T-helper 1 cell treated with Interleukin-12 subunit alpha and Interleukin-12 subunit beta and Interleukin-4 antibody, amounts not matched to agents 30 μg/mL and 1 μg/mL, for 36 hours (primary cell): ENCODE measurements at regions not wholly inside any gene's neighbourhood (a gene's known extent, or its start where the extent isn't known, plus 50 kb on each side); places are given as distances from the start of the nearest gene placed in this dataset.

Experiments
- H3K27ac Mint-ChIP-seq: one replicate; pipeline ENCODE4 v1.8.0; 2021; ENCODE audit warnings: mild to moderate bottlenecking, mixed read lengths
- H3K27me3 Mint-ChIP-seq: one replicate; pipeline ENCODE4 v1.8.0; 2021; ENCODE audit warnings: low read depth, mixed read lengths
- H3K36me3 Mint-ChIP-seq: one replicate; pipeline ENCODE4 v1.8.0; 2021; ENCODE audit warnings: low read depth, mixed read lengths
- H3K4me1 Mint-ChIP-seq: one replicate; pipeline ENCODE4 v1.8.0; 2021; ENCODE audit warnings: low read depth, mixed read lengths
- H3K4me3 Mint-ChIP-seq: one replicate; pipeline ENCODE4 v1.8.0; 2021; ENCODE audit warnings: mild to moderate bottlenecking, moderate library complexity, mixed read lengths
- H3K9me3 Mint-ChIP-seq: one replicate; pipeline ENCODE4 v1.8.0; 2021; ENCODE audit warnings: mixed read lengths

DNA sequence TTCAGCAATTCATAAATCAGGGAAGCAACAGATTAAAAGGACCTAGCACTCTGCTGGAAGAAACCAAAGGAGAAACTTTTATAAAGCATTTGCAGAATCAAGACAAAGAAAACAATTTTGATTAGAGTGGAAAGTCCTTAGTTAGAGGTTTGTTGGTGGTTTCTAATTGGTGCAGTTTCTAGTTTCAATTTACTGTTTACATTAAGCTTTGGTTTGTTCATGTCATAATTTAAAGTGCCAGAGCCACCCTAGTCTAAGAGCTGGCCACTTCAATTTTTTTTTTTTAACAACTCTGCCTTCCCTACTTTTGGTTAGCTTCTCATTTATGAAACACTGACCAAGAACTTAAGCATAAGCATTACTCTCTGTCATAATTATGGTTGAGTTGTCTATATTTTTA lies 1428.2 kb upstream of the GBE1 start:
- Mint-ChIP-seq H3K9me3 (peaks cover 23% of the 10 kb centered on the region), H3K4me3 (no peak overlapping the region), H3K27me3 (no peaks in the 10 kb centered on the region), H3K36me3 (no peaks in the 10 kb centered on the region), H3K27ac (no peak overlapping the region), H3K4me1 (no peaks in the 10 kb centered on the region)

DNA sequence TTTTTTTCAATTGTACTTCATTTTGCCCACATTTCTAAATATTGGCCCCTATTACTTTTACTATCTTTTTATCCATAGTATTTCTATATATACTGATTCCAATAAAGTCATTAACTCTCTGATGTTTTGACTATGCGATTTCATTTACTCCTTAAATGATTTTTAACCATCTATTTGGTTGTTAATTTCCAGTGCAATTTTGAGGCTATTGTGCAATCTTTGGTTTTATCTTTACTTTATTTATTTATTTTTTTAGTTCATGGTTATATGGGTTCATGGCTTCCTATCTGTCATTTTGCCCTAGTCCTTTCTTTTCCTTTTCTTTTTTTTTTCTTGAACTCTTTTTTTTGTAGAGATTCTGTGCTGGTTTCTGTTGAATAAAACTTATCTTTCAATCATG lies 1408.0 kb upstream of the GBE1 start:
- Mint-ChIP-seq H3K27ac (no peak overlapping the region), H3K27me3 (no peaks in the 10 kb centered on the region), H3K36me3 (no peaks in the 10 kb centered on the region), H3K9me3 (no peaks in the 10 kb centered on the region), H3K4me1 (no peaks in the 10 kb centered on the region), H3K4me3 (no peak overlapping the region)

DNA sequence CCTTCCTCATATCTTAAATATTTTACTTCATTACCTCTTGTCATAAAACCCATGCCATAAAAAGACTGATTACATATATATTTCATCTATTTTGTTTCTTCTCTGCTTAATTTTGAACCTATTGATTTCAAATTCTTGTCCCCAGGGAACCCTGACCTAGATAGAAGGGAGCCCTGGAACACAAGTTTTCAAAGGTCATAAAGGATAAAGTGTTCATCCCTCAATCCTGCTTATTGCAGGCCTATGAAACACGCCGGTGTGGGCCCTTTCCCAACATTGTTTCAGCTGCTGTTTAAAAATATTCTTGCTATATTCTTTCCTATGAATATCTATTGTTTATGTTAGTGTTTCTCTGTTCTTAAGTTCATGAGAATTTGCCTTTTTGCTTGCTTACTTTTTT lies 1389.5 kb upstream of the GBE1 start:
- H3K27ac Mint-ChIP-seq: no peak overlapping the region
- no peaks in the 10 kb centered on the region for H3K4me1 Mint-ChIP-seq
- H3K36me3 Mint-ChIP-seq: no peaks in the 10 kb centered on the region
- H3K9me3 Mint-ChIP-seq: peaks cover 11% of the 10 kb centered on the region
- H3K4me3 Mint-ChIP-seq: no peak overlapping the region
- H3K27me3 Mint-ChIP-seq: no peaks in the 10 kb centered on the region

DNA sequence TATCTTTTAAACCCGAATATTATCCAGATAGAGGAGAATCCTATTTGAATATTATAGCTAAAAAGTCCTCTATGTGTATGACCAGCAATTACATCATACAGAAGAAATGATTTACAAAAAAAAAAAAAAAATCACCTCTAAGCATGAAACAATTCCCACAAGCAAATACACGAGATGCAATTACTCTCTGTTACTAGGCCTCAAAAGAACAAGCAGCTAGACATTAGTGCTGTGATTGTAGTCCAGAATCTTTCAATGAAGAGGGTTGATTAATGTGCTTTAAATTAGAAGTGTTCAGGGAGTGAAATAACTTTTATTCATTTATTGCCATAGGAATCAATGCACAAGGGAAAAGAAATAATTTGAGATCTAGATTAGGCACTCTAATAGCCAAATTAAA lies 1379.5 kb upstream of the GBE1 start:
- Mint-ChIP-seq H3K27me3 (no peaks in the 10 kb centered on the region), H3K27ac (no peak overlapping the region), H3K9me3 (no peaks in the 10 kb centered on the region), H3K36me3 (no peaks in the 10 kb centered on the region), H3K4me3 (no peak overlapping the region), H3K4me1 (no peaks in the 10 kb centered on the region)

DNA sequence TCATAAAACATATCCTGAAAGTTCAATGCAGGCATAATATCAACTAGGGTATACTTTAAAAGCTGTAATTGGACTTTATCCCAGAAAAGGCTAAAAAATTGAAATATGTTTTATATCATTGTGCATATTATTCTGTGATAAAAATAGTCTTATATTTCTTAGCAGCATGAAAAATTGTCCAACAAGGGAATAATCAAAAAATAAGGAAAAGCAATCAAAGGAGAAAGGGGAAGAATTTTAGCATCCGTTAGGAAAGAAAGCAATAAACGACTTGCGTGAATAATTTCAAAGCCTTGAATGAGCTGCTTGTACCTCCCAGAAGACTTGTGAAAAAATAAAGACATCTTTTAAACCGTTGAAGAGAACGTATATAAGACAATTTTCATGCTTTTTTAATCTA lies 1369.8 kb upstream of the GBE1 start:
- Mint-ChIP-seq H3K4me1 (no peaks in the 10 kb centered on the region), H3K9me3 (no peaks in the 10 kb centered on the region), H3K36me3 (no peaks in the 10 kb centered on the region), H3K27ac (no peak overlapping the region), H3K27me3 (no peaks in the 10 kb centered on the region), H3K4me3 (no peak overlapping the region)

DNA sequence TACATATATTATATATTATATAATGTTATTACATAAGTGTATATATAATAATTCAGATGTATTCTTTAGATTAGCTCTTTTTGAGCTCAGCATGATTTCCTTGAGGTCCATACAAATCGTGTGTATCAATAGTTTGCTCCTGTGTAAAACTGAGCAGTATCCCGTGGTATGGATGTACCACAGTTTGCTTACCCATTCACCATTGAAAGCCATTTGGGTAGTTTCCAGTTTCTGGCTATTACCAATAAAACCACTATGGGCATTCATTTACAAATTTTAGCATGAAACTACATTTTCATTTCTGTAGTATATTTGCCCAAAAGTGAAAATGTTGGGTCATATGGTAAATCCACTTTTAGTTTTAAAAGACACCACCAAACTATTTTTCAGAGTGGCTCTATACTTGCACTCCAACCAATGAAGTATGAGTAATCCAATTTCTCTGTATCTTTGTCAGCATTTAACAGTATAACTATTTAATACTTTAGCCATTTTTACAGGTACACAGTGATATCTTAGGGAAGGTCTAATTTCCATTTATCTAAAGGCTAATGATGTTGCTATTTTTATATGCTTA lies 1361.4 kb upstream of the GBE1 start:
- no peak overlapping the region for H3K27ac Mint-ChIP-seq
- no peaks in the 10 kb centered on the region for H3K27me3 Mint-ChIP-seq
- no peak overlapping the region for H3K4me3 Mint-ChIP-seq
- no peaks in the 10 kb centered on the region for H3K4me1 Mint-ChIP-seq
- peaks cover 4% of the 10 kb centered on the region for H3K9me3 Mint-ChIP-seq
- no peaks in the 10 kb centered on the region for H3K36me3 Mint-ChIP-seq

DNA sequence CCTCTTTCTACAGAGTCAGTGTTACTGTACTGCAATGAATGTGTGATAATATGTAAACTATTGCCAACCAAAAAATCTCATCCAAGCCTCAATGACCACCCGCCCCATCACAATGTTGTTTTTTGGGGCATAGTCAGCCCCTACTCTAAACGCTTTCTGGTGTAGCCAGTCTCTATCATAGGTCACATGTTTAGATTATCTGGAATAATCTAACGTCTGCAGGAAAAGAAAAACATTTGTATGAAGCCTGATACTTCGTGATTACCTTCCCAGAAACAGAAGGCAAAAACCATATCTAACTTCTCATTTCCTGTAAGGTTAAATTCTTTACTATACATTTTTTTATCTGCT lies 1331.8 kb upstream of the GBE1 start:
- H3K27ac Mint-ChIP-seq: no peak overlapping the region

DNA sequence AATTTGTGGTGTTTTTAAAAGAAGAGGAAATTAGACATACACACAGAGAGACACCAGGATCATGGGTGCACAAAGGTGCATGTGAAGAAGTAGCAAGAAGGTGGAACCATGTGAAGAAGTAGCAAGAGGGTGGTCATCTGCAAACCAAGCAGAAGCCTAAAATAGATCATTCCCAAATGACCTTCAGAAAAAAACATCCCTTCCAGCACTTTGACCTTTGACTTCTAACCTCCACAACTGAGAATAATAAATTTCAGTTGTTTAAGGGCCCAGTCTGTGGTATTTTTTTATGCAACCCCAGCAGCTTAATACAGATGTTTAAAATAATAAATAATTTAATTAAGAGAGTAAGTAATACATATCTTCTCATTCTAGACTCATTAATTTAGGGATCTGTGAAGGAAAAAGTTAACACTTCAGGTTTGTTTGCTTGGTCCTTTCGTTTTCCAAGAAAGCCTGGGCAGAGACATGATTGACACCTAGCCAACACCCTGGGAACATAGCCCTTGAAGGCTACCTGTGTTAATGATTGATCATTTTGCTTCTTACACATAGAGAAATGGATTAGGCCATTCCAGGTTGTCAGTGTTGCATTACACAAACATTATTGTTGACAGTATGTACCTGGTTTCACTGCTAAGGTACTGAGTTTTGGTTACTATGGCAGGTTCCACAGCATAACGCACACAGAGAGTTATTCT lies 1331.2 kb upstream of the GBE1 start:
- H3K36me3 Mint-ChIP-seq: no peaks in the 10 kb centered on the region
- peaks cover 15% of the 10 kb centered on the region for H3K9me3 Mint-ChIP-seq
- no peak overlapping the region for H3K27ac Mint-ChIP-seq
- H3K4me1 Mint-ChIP-seq: no peaks in the 10 kb centered on the region
- H3K27me3 Mint-ChIP-seq: no peaks in the 10 kb centered on the region
- H3K4me3 Mint-ChIP-seq: no peak overlapping the region

More for the DNA sequence above, 1331.8 kb upstream of the GBE1 start:
- Mint-ChIP-seq H3K9me3 (peaks cover 15% of the 10 kb centered on the region), H3K4me1 (no peaks in the 10 kb centered on the region), H3K4me3 (no peak overlapping the region), H3K27me3 (no peaks in the 10 kb centered on the region), H3K36me3 (no peaks in the 10 kb centered on the region)

DNA sequence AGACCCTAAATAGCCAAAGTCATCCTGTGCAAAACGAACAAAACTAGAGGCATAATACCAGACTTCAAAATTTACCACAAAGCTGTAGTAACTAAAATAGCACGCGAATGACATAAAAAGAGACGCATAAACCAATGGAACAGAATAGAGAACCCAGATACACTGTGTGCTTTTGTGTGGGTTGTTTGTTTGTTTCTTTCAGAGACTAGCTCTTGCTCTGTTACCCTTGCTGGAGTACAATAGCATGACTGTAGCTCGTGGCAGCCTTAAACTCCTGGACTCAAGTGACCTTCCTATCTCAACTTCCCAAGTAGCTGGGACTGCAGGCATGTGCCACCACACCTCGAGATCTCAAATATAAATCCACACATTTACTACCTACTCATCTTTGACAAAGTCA lies 1314.6 kb upstream of the GBE1 start:
- peaks cover 9% of the 10 kb centered on the region for H3K9me3 Mint-ChIP-seq
- no peaks in the 10 kb centered on the region for H3K27me3 Mint-ChIP-seq
- H3K36me3 Mint-ChIP-seq: no peaks in the 10 kb centered on the region
- no peak overlapping the region for H3K27ac Mint-ChIP-seq
- H3K4me3 Mint-ChIP-seq: no peak overlapping the region
- no peaks in the 10 kb centered on the region for H3K4me1 Mint-ChIP-seq

DNA sequence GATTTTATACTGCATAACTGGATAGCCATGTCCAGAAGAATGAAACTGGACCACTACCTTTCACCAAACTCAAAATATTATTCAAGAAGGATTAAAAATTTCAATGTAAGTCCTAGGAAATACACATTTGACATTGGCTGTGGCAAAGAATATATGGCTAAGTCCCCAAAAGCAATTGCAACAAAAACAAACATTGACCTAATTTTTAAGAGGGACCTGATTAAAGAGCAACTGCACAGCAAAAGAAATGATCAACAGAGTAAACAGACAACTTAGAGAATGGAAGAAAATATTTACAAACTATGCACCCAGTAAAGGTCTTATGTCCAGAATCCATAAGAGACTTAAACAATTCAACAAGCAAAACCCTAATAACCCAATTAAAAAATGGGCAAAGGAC lies 1313.0 kb upstream of the GBE1 start:
- no peak overlapping the region for H3K27ac Mint-ChIP-seq
- no peak overlapping the region for H3K4me3 Mint-ChIP-seq
- H3K4me1 Mint-ChIP-seq: no peaks in the 10 kb centered on the region
- no peaks in the 10 kb centered on the region for H3K27me3 Mint-ChIP-seq
- peaks cover 13% of the 10 kb centered on the region for H3K9me3 Mint-ChIP-seq
- H3K36me3 Mint-ChIP-seq: no peaks in the 10 kb centered on the region

DNA sequence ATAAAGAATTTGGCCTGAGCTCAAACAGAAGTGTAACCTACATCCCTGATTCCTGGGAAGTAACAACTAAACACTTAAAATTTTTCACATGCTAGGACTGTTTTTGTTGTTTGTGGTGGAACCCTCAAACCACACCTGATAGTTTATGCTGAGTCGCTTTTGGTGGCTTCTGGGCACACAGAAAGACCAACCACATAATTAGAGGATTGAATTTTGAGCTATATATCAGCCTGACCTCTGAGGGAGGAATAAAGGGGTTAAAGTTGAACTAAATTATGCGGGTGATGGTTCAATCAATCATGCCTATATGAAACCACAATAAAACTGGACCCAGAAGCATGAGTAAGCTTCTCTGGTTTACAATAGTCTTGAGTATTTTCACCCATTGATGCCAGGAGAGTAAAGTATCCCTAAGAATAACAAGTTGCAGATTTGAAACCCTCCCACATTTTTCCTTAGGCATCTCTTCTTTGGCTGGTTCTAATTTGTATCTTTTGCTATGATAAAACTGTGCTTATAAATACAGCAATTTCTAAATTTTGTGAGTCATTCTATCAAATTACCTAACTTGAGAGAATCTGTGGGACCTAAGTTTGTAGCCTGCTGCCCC lies 1304.5 kb upstream of the GBE1 start:
- Mint-ChIP-seq H3K36me3 (no peaks in the 10 kb centered on the region), H3K4me3 (no peak overlapping the region), H3K4me1 (no peaks in the 10 kb centered on the region), H3K9me3 (peaks cover 16% of the 10 kb centered on the region), H3K27me3 (no peaks in the 10 kb centered on the region), H3K27ac (no peak overlapping the region)

DNA sequence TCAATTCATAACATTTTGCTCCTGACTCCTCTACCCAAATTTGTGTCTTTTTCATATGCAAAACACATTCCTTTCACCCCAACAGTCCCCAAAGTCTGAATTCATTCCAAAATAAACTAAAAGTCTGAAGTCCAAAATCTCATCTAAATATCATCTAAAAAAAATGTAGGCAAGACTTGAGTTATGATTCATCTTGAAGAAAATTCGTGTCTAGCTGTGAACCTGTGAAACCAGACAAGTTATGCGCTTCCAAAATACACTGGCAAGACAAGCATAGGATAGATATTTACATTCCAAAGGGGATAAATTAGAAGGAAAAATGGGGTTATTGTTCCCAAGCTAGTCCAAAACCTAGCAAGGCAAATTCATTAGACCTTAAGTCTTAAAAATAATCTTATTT lies 1302.0 kb upstream of the GBE1 start:
- no peak overlapping the region for H3K4me3 Mint-ChIP-seq
- H3K36me3 Mint-ChIP-seq: no peaks in the 10 kb centered on the region
- no peaks in the 10 kb centered on the region for H3K4me1 Mint-ChIP-seq
- H3K27me3 Mint-ChIP-seq: no peaks in the 10 kb centered on the region
- H3K9me3 Mint-ChIP-seq: peaks cover 12% of the 10 kb centered on the region
- H3K27ac Mint-ChIP-seq: no peak overlapping the region

DNA sequence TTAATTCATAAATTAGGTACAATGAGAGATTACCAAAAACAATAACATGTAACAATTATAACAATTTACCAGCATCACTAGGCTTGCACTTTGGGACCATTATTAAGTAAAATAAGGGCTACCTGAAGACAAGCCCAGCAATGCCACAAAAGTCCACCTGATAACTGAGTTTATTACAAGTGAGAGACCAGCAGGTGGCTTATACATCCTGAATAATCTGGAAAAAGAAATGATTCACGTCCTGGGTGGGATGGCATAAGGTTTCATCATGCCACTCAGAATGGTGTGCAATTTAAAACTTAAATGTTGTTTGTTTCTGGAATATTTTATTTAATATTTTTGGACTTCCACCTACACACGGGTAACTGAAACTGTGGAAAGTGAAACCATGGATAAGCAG lies 1287.1 kb upstream of the GBE1 start:
- no peaks in the 10 kb centered on the region for H3K4me1 Mint-ChIP-seq
- no peak overlapping the region for H3K27ac Mint-ChIP-seq
- H3K27me3 Mint-ChIP-seq: no peaks in the 10 kb centered on the region
- no peaks in the 10 kb centered on the region for H3K9me3 Mint-ChIP-seq
- no peaks in the 10 kb centered on the region for H3K36me3 Mint-ChIP-seq
- no peak overlapping the region for H3K4me3 Mint-ChIP-seq

DNA sequence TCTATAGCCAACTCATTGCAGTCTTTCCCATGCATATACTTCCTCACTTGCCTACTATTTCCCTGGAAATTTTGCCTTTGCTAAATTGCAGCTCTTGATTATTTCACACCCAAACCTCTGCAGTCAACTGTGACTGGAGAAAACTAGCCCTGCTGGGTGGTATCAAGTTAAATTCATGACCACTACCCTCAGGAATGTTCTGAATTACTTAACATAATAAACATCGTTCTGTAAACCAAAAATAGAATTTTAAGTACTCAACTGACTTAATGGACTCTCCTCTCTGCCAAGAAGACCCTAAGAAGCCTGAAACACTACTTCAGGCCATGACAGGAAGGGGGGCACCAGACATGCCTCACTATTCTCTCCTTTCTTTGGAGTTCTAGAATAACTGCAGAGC lies 1278.0 kb upstream of the GBE1 start:
- Mint-ChIP-seq H3K36me3 (no peaks in the 10 kb centered on the region), H3K9me3 (peaks cover 15% of the 10 kb centered on the region), H3K27me3 (no peaks in the 10 kb centered on the region), H3K27ac (no peak overlapping the region), H3K4me1 (no peaks in the 10 kb centered on the region), H3K4me3 (no peak overlapping the region)

DNA sequence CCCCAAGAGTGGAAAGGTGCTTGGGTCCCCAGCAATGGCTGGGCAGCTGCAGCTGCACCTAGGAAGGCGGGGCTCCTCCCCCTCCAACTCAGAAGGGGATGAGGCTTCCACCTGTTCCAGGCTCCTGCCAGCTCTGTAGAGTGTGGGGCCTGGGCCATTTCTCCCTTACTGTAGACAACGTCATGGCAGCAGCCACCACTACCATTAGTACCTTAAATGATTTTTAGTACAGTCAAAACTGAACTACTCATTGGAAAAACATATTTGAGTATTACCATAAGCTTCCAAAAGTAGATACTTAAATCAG lies 1274.2 kb upstream of the GBE1 start:
- Mint-ChIP-seq H3K27ac (no peak overlapping the region), H3K4me3 (no peak overlapping the region), H3K4me1 (no peaks in the 10 kb centered on the region), H3K9me3 (peaks cover 12% of the 10 kb centered on the region), H3K36me3 (no peaks in the 10 kb centered on the region), H3K27me3 (no peaks in the 10 kb centered on the region)
